HG03342 (cell line): ENCODE measurements at regions not wholly inside any gene's neighbourhood (a gene's known extent, or its start where the extent isn't known, plus 50 kb on each side); places are given as distances from the start of the nearest gene placed in this dataset.

Source experiments
- ATAC-seq: cut with Tn5 transposase; IDR thresholded peaks from one replicate; pipeline ENCODE4 v1.9.1; 2021; ENCODE audit warnings: mild to moderate bottlenecking, moderate library complexity; ENCODE audit not compliant: unreplicated experiment

DNA sequence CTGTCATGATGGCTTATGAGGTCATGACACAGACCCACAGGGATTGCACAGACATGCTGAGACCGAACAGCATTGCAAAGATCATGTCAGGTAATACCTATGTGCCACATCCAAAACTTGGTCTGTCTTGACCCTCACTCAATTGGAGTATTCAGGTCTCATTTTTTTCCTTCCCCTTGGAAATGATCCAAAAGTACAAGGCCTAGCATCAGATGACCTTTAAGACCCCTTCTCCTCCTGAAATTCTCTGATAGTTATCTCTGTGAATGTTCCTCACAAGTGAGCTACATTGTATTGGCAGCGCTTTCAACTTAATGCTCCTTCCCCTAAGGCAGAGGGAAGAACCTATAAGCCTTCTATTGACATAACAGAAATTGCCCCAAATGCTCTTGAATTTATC lies 507.4 kb upstream of the JARID2 start:
- ATAC-seq, result no peak

DNA sequence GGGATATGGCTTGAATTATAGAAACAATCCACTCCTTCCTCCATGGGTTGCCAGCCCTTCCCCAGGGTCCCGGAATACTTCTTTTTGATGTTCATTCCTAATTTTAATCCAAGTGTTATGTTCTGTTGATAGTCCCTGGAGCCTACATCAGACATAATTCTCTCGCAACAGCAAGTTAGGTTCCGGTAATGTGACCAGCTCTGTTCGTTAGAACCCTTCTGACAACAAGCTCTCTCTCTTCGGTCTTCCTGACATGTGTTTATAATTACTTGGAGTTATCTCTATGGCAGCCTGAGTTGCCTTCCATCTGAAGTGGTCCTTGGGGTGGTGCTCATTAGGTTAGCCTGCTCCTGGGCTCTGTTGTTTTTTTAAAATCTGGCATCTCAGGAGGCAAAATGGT lies 506.9 kb upstream of the JARID2 start:
- no peak for ATAC-seq

DNA sequence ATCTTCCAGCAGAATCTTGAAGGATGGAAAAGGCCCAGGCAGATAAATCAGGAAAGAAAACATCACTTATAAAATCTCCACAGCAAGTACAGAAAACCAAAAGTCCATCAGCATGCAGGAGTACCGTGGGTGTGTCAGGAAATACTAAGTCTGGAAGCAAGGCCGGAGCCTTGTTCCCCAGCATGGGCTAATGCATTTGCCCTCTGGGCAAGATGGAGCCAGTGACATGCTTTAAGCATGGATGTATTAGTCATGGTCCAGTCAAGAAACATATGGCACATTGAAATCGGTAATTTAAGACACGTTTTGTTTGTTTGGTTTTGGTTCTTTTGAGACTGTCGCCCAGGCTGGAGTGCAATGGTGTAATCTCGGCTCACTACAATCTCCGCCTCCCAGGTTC lies 506.0 kb upstream of the JARID2 start:
- no peak for ATAC-seq

DNA sequence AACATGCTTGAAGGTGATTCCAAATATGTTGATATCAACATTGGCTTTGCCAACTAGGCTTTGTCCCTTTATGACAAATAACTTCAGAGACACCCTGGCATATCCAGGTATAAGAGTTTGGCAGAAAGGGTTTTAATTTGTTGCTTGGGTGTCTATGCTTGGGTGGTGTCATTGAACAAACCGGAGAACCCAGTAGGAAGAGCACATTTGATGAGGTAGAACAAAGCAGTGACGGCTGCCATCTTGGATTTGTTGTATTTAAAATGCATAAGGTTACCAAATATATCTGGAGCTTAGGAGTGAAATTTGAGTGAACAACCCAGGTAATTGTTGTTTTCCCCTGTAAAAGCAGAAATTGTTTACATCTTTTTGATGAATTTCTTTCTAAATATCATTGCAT lies 503.7 kb upstream of the JARID2 start:
- ATAC-seq, result no peak

DNA sequence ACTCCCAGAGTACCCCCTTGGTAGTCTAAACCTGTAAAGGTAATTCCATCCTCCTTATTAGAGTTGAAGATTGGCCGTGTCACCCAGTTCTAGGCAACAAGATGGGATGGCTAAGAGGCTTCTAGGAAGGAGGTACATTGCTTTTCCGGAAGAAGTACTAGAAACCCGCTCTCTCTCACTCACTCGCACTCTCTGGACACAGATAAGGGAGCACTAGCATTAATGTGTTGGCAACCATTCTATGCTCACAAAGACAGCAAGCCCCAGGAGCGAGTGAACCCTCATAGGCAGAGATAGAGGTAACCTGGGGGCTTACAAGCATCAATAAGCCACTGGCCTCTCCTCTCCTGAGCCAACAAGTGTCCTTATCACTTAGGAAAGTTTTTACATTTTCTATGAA lies 503.2 kb upstream of the JARID2 start:
- ATAC-seq, result no peak

DNA sequence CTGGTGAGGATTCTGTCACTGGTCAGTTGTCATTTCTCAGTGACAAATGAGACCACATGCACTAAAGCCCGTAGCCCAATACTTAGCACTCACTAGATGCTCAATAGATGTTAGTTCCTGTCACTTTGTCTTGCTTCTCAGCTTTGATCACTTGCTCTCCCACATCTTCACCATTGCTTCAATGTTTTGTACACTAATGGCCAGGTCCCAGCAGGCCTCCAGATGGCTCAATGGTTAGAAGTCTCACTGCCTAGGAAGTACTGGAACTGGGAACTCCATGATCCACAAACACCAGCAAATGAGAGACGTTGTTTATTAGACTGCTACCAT lies 502.8 kb upstream of the JARID2 start:
- no peak for ATAC-seq

DNA sequence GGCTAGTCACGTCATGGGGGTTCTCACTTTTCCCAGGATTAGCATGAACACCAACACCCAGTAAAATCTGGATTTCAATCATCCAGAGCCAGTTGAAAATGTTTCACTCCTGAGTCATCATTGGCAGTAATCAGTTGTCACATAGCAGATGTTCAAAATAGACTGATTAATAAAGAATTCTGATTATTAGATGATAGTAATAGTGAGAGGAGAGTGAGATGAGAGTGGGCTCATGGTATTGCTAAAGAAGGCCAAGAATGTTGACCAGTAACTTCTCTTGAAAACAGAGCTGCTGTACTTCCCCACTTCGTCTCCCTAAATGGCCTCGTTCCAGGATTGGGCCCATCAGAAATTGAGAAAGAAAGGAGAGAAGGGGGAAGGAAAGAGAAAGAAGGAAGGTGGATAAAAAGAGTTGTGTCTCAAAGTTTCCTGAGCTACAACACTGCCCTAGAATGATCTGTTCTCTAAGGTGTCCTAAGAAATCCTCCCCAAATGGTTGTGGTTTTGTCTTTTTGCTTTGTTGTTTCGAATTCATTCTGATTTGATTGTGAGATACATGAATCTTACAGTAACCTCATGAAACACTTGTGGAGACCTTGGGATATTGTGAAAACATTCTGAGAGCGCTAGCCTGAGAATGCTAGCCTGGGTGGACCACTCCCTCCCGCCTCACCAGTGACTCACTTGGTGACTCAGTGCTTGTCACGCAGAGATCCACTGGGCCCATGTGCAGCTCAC lies 502.2 kb upstream of the JARID2 start:
- no peak for ATAC-seq

DNA sequence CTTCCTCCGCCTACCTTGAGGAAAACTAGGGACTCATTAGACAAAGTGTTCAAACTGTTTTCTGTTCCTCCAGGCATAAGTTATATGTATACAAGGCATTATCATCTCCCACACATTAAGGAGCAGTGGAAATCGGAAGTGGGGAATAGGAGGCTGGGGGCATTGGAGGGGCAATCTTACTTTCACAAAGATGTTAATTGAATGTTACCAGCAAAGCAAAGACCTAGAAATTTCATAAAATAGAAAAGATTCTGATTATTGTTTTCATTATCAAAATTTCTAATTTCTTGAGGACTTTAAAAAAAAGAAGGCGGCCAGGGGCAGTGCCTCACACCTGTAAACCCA lies 501.7 kb upstream of the JARID2 start:
- no peak for ATAC-seq

DNA sequence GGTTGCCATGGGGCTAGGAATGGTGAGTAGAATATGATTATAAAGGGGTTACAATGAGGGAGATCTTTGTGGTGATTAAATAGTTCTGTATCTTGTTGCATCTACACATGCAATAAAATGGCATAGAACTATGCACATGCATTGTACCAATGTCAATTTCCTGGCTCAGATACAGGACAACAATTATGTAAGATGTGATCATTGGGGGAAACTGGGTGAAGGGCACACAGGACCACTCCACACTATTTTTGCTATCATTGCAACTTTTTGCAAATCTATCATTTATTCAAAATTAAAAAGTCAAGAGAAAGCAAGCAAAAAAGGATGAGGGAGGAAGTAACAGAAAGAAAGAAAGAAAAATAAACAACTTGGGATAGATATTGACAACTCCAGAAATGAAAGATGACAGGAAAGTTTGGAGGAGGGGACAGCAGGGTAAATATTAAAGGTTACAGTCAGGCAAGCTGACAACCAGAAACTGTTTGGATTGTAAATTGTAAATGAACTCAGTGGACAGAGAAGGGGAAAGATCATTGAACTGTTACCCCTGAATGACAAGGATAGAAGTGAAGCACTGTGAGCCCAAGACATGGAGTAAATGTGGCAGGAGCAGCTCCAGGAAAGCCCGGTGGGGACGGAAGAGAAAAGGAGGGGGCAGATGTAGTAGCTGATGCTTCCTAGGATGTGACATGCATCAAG lies 499.6 kb upstream of the JARID2 start:
- ATAC-seq, result no peak

DNA sequence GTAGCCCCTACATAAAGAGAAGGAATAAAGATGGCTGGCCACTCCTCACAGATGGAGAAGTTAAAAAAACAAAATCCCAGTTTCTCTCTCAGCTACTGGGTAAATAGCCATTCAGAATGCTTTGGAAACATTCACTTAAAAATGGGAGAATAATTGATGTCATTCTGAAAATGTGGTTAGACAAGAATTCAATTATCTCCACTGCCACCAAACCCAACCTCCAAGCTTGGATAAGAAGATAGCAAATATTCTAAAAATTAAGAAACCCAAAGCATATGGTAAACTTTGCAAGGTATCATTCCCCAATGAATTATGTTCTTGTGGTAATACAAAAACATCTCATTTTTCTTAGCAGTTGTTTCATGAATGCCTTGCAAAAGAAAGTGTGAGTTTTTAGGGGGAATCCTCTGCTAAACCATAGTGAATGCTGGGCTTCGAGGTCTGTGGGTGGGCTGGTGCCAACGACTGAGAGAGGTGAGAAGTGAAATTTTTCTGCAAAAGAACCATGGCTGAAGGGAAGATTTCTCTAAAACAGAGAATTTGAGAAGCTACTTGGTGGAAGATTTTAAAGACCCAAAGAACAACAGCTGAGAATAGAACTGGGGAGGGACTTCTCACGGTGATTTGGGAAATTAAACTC lies 497.9 kb upstream of the JARID2 start:
- ATAC-seq, result no peak

DNA sequence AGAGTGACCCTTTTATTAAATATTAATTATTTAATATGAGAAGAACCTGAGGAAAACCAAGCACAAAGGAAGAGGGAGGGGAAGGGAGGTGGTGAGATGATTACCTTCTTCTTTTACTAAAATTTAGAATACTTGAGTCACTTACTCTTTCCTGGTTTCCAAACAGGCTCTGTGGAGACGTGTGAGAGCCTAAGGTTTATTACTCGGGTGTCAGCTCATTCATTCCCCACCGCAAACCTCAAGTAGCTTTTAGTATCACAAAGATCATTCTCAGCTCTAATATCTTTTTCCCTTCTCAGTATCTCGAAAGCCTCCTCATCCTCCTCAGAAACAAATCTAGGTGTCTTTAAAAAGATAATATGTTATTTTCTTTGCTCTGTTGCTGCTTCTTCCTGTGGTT lies 497.2 kb upstream of the JARID2 start:
- ATAC-seq, result no peak

DNA sequence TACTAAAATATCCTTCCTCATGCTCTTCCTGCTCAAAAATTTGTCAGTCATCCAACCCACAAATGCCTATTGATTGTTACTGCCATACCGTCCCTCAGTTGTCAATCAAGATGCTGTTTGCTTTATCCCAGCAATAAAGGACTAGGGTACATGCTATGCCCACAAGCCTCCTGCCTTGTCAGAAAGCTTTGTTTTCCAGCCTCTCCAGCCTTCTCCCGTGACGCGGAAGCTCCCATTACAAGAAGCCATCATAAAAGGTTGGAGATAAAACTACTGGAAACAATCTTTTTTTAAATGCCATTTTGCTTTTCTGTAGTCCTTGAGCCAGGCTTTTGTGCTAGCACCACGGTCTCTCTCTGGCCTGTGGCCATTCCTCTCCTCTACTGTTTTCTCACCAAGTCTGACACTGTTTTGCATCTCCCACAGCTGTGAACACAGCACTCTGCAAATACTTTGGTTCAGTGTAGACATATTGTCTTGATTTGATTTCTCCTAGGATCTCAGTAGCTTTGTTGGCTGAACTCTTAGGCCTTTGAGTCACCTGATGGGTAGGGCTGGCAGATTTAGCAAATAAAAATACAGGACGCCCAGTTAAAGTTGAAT lies 495.7 kb upstream of the JARID2 start:
- no peak for ATAC-seq

DNA sequence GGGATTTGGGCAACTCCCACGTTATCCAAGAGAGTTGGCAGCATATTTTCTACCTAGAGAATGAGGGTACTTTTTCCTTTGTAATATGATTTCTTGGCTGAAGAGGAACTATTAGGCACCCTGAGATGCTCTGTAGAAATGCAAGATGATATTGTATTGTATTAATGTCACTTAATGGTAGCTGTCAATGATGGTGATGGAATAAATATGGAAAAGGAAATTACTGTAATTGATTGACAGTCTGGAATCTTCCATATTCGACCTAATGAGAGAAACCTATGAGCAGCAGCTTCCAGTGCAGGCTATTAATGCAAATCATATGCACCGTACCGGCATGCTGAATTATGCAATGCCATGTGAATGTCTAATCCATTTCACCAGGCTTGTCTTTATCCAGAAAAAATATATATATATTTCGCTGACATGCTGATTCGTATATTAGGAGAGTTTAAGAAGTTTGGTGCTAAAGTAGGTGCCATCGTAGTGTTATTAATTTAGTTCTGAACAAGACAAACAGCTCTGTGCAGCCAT lies 494.2 kb upstream of the JARID2 start:
- ATAC-seq, result no peak

DNA sequence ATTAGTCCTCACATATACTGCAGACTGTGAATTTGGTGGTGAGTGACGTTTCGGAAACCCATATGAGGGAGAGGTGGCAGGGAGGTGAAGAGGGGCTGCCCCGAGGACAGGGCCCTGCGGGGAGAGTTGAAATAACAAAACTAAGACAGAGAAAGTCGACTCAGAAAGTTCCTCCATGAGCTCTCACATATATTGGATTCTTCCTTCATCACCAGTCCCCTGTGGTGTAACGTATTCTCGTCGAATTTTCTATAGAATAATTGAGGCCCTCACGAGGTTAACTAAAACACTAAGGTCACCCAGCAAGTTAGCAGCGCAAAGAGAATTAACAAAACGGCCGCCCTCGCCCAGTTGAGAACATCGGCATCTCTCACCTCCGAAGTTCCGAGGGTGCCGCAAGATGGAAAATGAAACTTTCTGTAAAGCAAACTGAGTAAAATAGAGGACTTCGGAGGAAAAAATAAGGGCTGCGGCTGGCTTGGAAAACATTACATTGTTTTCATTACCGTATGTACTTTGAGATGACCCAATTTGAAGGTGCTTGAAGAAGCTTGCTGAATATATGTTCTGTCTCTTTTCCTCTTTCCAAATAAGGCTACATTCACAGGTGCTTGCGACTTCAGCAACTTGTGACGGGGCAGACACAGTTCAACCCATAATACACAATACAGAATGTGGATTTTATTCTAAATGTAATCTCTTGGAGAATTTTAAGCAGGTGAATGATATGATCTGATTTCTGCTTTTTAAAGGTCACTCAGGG lies 490.9 kb upstream of the JARID2 start:
- no peak for ATAC-seq

DNA sequence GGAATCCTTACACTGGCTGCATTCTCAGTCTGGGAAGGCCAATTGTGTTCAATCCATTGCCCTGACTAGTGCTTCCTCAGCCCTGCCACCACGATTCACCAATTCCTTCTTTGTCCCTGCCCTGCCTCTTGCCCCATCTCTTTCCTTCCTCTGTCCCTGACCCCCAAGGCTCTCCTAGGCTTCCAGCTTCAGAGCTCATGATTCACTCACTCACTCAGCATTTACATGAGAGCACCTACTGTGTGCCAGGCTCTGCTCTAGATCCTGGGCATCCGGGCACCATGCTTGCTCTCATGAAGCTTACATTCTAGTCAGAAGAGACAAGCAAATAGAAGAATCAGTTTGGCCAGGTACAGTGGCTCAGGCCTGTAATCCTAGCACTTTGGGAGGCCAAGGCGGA lies 489.5 kb upstream of the JARID2 start:
- no peak for ATAC-seq

DNA sequence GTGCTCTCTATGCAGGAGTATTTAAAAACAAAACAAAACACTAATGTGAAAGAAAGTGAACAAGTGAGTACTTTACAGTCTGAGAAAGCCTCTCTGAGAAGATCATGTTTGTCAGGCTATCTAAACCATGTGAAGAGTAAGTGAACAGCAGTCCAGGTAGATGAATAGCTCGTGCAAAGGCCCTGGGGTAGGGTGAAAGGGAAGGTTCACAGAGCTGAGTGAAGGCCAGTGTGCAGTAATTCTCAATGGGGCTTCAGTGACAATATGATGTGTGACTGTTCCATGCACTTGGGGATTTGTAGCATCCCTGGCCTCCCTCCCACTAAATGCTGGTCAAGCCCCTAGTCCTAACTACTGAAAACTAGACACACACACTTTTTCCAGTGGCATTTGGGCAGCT lies 488.9 kb upstream of the JARID2 start:
- ATAC-seq, result no peak

DNA sequence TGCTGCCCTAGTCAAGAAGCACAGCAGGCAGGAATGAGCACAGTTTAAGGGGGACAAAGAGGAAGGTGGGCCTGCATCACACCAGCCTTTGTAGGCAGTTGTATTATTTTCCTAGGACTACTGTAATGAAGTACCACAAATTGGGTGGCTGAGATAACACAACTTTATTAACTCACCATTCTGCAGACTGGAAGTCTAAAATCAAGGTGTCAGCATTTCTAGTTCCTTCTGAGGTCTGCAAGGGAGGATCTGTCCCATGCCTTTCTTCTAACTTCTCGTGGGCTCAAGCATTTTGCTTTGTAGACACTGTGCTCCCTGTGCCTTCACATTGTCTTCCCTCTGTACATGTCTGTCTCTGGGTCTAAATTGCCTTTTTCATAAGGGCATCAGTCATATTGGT lies 488.5 kb upstream of the JARID2 start:
- no peak for ATAC-seq

DNA sequence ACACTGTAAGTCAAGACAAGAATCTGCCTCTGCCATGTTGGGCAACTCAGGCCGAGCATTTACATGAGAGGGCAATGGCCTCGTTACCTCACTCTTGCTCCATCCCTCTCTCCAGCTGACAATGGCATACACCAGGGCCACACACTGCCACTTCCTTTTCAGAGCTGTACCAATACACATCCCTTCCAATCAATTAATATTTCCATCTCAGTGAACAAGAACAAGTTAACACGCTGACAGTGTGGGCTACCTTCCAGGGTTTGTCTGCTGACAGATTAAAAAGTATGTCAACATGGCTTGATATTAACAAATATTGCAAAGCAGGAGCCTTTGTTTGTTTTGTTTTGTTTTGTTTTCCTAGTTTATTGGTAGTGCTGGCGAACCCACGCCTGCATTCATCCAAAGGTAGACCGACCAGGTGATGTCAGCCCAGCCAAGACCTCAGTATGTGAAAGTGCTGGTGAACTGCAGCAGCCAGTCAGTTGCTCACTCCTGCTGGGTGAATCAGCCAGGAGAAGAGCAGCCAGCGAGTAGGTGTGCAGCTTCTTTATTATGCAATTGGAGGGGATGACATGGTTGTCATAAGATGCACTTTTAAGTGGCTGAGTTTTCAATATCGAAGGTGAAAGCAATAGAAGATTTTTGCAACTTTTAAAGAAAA lies 487.3 kb upstream of the JARID2 start:
- ATAC-seq, result no peak

DNA sequence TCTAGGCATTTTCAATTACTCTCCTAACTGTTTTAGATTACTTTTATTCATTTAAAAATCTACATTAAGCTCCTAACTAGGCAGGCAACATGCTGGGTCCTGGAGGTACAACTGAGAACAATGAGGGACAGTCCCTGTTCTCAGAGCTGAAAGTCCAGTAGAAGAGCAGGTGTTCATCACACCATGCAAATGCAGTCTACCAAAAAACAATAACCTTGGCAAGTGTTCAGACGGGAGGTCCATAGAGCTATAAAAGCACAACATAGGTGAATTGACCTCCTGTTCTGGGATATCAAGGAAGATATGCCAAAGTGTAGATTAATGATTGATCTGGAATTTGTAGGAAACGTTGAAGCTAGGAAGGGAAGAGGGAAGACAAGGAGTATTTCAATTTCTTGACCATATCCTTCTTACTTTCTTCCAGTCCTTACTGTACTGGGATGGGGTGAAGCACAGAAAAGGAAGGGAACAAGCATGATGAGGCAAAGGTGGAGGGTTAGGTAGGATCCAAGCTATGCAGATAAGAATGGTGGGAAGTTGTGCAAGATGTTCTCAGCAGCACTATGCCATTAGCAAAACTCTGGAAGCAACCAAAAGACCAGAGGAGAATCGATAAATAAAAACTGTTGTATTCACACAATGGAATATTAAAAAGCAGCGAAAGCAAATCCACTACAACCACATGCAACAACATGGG lies 485.7 kb upstream of the JARID2 start:
- ATAC-seq, result no peak

DNA sequence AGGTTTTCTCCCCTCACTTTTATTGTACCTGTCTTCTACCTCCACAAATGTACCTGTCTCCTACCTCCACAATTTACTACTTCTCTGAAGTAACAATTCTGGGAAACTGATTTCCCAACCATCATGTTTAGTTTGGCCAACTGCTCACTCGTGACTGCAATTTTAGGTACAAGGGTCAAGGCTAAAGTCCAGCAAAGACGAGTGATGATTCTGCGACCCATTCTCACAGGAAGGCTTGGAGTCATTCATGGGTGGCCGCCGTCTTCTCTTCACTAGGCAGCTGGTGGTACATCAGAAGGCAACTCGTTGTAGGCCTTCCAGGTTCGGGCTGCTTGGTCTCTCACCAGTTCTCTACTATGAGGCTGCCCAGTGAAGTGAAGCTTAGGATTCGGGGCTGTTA lies 483.8 kb upstream of the JARID2 start:
- no peak for ATAC-seq
